ENCODE measurements at regions not wholly inside any gene's neighbourhood (a gene's known extent, or its start where the extent isn't known, plus 50 kb on each side); places are given as distances from the start of the nearest gene placed in this dataset.
"Not testable (repeated sequence)": the region's sequence is repeated elsewhere in the genome, so short reads cannot be mapped to it uniquely, and the experiment has no call there.

DNA sequence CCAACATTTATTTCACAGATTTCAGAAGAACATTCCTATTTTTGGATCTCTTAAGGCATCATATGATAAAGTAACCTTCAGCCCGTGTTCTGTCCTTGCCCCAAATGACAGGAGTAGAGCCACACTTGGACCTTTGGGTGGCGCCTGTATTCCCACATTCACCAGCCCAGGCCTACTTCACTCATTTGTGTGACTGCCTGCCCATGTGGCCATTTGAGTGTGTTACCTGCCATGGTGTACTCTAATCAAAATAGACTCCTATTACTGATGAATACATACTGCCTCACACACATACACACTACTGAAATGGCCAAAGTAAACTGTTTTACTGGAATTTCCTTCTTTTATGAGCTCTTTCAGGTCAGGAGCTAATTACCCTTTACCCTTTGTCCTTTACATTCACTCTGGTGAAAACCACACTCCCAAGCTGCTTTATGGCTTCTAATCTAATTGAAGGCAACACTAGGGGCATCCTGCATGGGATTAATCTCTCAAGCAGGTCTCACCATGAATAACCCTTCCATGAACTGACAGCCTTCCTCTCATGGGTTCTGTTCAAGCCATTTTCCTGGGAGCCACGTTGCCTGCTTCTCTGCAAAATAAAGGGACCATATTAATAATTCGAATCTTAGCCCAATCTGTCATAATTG lies 271.0 kb upstream of the GALNT5 start:
- intact Hi-C loops (cut with DNase I), result no loop called here
- no peak for ATAC-seq
- no peak for DNase-seq
- Histone ChIP-seq H3K27ac (no peak overlapping the region), H3K9me3 (no peaks in the 10 kb centered on the region), H3K4me3 (no peak overlapping the region), H3K36me3 (no peaks in the 10 kb centered on the region), H3K27me3 (no peaks in the 10 kb centered on the region), H3K4me1 (no peaks in the 10 kb centered on the region)
- TF ChIP-seq, protein P1, sequence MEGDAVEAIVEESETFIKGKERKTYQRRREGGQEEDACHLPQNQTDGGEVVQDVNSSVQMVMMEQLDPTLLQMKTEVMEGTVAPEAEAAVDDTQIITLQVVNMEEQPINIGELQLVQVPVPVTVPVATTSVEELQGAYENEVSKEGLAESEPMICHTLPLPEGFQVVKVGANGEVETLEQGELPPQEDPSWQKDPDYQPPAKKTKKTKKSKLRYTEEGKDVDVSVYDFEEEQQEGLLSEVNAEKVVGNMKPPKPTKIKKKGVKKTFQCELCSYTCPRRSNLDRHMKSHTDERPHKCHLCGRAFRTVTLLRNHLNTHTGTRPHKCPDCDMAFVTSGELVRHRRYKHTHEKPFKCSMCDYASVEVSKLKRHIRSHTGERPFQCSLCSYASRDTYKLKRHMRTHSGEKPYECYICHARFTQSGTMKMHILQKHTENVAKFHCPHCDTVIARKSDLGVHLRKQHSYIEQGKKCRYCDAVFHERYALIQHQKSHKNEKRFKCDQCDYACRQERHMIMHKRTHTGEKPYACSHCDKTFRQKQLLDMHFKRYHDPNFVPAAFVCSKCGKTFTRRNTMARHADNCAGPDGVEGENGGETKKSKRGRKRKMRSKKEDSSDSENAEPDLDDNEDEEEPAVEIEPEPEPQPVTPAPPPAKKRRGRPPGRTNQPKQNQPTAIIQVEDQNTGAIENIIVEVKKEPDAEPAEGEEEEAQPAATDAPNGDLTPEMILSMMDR (IDR thresholded peaks at IDR 0.05), result no peak

DNA sequence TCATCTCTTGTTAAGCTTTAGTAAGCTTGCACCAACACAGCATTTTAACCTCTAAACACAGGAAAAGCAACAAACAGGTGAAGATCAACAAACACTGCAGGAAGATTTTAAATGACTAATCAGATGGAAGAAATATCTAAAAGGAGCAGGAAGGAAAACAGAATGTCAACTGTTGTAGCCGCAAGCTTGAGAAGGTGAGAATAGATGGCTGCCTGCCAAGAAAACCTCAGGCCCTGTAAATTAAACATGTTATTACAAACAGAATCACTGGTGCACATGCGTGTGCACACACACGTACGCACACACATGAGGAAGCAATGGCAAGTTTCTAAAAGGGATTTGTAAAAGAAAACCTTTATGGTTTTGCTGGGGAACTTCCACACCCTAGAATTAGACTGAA lies 257.8 kb upstream of the GALNT5 start:
- TF ChIP-seq, protein P1 (IDR thresholded peaks at IDR 0.05), result no peak
- Histone ChIP-seq H3K9me3 (peaks cover 0 to 2% of the 10 kb centered on the region in 2 donors), H3K27me3 (no peaks in the 10 kb centered on the region), H3K36me3 (no peaks in the 10 kb centered on the region), H3K4me3 (no peak overlapping the region), H3K4me1 (no peaks in the 10 kb centered on the region), H3K27ac (no peak overlapping the region)
- DNase-seq, result peak in 1 of 4 donors; percentile 5
- intact Hi-C loops (cut with DNase I), result no loop called here
- no peak for ATAC-seq

DNA sequence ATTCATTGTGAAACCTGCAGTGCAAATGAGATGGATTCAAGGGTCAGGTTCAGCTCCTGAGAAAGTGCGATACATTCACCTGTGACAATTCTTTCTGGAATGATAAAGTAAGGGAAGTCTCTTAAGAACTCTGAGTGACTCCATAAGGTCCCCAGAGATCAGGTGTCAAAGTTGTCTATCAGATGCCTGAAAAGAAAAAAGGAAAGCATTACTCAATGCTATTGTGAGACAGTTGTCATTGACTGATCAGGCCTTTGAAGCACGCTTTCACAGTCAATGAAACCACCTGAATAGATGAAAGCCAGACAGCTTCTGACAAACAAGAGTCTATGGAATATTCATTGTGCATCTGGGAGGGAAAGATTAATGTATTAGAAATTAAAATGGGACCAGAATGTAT lies 252.7 kb upstream of the GALNT5 start:
- intact Hi-C loops (cut with DNase I), result no loop called here

DNA sequence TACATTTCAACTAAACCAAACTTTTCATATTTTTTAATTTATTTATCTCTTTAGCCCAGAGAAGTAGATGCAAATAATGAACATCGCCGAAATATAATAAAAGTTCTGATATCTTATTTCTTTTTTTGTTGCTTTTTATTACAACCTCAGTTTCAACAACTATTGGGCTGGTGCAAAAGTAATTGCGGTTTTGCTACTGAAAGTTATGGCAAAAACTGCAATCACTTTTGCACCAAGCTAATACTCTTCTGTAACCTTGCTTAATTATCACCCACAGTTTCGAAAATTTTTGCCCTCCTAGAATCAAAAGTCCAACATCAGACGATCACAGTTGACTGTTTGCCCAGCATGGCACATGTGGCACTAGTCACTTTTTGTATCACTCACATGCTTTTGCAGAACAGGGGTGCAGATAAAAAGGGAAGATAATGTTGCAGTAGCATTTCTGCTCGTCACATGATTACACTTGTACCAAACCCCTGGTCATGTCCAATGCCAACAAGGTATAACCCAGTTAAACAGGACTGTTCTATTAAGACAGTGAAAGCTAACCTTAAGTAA lies 242.4 kb upstream of the GALNT5 start:
- Histone ChIP-seq H3K4me1 (no peaks in the 10 kb centered on the region), H3K4me3 (no peak overlapping the region), H3K36me3 (no peaks in the 10 kb centered on the region), H3K27me3 (no peaks in the 10 kb centered on the region), H3K27ac (no peak overlapping the region), H3K9me3 (no peaks in the 10 kb centered on the region)
- ATAC-seq, result no peak
- intact Hi-C loops (cut with DNase I), result no loop called here
- no peak for DNase-seq
- TF ChIP-seq, protein P1 (IDR thresholded peaks at IDR 0.05), result no peak

More for the DNA sequence above, 252.7 kb upstream of the GALNT5 start:
- Histone ChIP-seq H3K9me3 (no peaks in the 10 kb centered on the region), H3K27me3 (no peaks in the 10 kb centered on the region), H3K27ac (no peak overlapping the region), H3K4me3 (no peak overlapping the region), H3K4me1 (no peaks in the 10 kb centered on the region), H3K36me3 (no peaks in the 10 kb centered on the region)
- TF ChIP-seq, protein P1 (IDR thresholded peaks at IDR 0.05), result no peak
- DNase-seq, result no peak
- ATAC-seq, result no peak

DNA sequence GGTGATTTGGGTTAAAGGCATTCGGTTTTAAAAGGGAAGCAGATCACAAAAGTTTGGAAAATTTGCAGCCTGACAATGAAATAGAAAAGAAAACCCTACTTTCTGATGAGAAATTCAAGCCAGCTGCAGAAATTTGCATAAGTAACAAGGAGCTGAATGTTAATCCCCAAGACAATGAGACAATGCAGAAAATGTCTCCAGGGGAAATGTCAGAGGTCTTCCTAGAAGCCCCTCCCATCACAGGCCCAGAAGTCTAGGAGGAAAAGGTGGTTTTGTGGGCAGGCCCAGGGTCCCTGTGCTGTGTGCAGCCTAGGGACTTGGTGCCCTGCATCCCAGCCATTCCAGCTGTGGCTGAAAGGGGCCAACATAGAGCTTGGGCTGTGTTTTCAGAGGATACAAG lies 234.2 kb upstream of the GALNT5 start:
- H3K36me3 ChIP-seq; H3K27me3 ChIP-seq; H3K4me1 ChIP-seq; DNase-seq; ATAC-seq; H3K4me3 ChIP-seq; H3K27ac ChIP-seq; H3K9me3 ChIP-seq; intact Hi-C loops (cut with DNase I): not testable (repeated sequence)

DNA sequence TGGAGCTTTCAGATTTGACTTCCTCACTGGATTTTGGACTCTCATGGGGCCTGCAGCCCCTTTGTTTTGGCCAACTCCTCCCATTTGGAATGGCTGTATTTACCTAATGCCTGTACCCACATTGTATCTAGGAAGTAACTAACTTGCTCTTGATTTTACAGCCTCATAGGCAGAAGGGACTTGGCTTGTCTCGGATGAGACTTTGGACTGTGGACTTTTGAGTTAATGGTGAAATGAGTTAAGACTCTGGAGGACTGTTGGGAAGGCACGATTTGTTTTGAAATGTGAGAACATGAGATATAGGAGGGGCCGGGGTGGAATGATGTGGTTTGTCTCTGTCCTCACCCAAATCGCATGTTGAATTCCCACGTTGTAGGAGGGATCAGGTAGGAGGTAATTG lies 233.4 kb upstream of the GALNT5 start:
- TF ChIP-seq, protein P1 (IDR thresholded peaks at IDR 0.05), result no peak
- intact Hi-C loops (cut with DNase I), result no loop called here

More for the DNA sequence above, 233.4 kb upstream of the GALNT5 start:
- no peak overlapping the region for H3K4me3 ChIP-seq
- no peaks in the 10 kb centered on the region for H3K9me3 ChIP-seq
- DNase-seq (no peak), ATAC-seq (no peak)
- H3K36me3 ChIP-seq, result no peaks in the 10 kb centered on the region
- H3K4me1 ChIP-seq, result no peaks in the 10 kb centered on the region
- H3K27me3 ChIP-seq, result no peaks in the 10 kb centered on the region
- H3K27ac ChIP-seq, result no peak overlapping the region

Measured in left lung (tissue), 4 donors.